ENCODE measurements at regions not wholly inside any gene's neighbourhood (a gene's known extent, or its start where the extent isn't known, plus 50 kb on each side); places are given as distances from the start of the nearest gene placed in this dataset.

DNA sequence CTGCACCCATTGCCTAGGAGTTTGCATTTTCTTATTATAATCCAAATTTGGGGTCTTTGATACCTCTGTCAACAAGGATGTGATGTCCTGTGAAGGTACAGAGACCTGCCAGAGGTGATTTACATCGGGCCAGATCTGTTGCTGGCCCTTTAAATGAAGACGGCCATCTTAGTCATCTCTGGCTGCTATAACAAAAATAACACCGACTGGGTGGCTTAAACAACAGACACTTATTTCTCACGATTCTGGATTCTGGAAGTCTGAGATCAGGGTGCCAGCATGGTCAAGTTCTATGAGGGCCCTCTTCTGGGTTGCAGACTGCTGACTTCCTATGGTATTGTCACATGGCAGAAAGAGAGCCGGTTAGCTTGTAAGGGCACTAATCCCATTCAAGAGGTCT, 75.7 kb downstream of the F11 start:
- TF ChIP-seq, protein P1, sequence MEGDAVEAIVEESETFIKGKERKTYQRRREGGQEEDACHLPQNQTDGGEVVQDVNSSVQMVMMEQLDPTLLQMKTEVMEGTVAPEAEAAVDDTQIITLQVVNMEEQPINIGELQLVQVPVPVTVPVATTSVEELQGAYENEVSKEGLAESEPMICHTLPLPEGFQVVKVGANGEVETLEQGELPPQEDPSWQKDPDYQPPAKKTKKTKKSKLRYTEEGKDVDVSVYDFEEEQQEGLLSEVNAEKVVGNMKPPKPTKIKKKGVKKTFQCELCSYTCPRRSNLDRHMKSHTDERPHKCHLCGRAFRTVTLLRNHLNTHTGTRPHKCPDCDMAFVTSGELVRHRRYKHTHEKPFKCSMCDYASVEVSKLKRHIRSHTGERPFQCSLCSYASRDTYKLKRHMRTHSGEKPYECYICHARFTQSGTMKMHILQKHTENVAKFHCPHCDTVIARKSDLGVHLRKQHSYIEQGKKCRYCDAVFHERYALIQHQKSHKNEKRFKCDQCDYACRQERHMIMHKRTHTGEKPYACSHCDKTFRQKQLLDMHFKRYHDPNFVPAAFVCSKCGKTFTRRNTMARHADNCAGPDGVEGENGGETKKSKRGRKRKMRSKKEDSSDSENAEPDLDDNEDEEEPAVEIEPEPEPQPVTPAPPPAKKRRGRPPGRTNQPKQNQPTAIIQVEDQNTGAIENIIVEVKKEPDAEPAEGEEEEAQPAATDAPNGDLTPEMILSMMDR (IDR thresholded peaks at IDR 0.05), result no peak
- TF ChIP-seq POLR2A (IDR thresholded peaks at IDR 0.05), result no peak

Data from esophagus squamous epithelium (tissue), 4 donors.